ENCODE measurements at regions not wholly inside any gene's neighbourhood (a gene's known extent, or its start where the extent isn't known, plus 50 kb on each side); places are given as distances from the start of the nearest gene placed in this dataset.

DNA sequence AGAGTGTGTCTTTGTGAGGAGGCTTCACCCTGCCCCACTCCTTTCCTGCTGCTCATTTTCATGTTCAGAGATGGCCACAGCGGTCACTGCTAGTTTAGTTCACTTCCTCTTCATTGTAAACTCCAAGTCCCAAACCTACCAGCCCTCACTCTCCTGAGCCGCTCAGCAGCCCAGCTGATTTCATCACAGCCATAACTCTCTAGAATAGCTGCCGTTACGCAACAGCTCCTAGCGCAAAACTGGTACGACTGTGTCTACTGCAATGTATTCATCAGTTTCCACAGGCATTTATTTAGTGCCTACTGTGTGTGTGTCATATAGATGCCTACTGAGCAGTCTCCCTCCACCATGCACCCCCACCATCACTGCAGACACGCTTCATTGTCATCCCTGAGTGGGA lies 233.5 kb upstream of the RPL38 start:
- Histone ChIP-seq H3K36me3 (ENCODE audit: control insufficient read depth, insufficient read depth, low read length) (no peaks in the 10 kb centered on the region), H3K4me3 (ENCODE audit: insufficient read depth, low read depth, low read length, poor library complexity, severe bottlenecking) (no peak overlapping the region), H3K27ac (ENCODE audit: insufficient read depth, low read length, poor library complexity, severe bottlenecking) (no peak overlapping the region), H3K9me3 (ENCODE audit: control insufficient read depth, low read length) (no peaks in the 10 kb centered on the region), H3K27me3 (replicated peaks; ENCODE audit: control insufficient read depth, insufficient read depth, low read length, poor library complexity, severe bottlenecking) (peaks cover 2% of the 10 kb centered on the region), H3K4me1 (ENCODE audit: control insufficient read depth, insufficient read depth, low read length, poor library complexity, severe bottlenecking) (no peaks in the 10 kb centered on the region)
- DNase-seq: no peak

DNA sequence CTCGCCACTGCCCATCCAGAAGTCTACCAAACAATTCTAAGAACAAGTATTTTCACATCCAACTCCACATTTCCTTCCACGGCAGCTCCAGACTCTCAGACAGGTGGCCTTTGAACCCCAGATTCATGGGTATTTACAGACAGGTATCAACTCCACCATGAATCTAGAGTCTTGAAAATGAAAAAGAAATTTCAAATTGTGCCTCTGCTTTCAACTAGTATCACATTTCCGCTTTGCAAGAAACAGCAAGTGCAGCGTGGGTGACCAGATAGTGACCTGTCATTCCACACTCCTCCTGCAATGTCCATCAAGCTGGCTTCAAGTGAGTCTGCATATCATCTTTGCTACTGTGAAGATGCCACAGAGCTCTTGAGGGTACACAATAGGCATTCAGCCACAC lies 232.4 kb upstream of the RPL38 start:
- no peaks in the 10 kb centered on the region for H3K4me1 ChIP-seq (ENCODE audit: control insufficient read depth, insufficient read depth, low read length, poor library complexity, severe bottlenecking)
- no peak overlapping the region for H3K27ac ChIP-seq (ENCODE audit: insufficient read depth, low read length, poor library complexity, severe bottlenecking)
- peaks cover 2% of the 10 kb centered on the region for H3K27me3 ChIP-seq (replicated peaks; ENCODE audit: control insufficient read depth, insufficient read depth, low read length, poor library complexity, severe bottlenecking)
- H3K36me3 ChIP-seq (ENCODE audit: control insufficient read depth, insufficient read depth, low read length): no peaks in the 10 kb centered on the region
- no peak for DNase-seq
- no peaks in the 10 kb centered on the region for H3K9me3 ChIP-seq (ENCODE audit: control insufficient read depth, low read length)
- no peak overlapping the region for H3K4me3 ChIP-seq (ENCODE audit: insufficient read depth, low read depth, low read length, poor library complexity, severe bottlenecking)

DNA sequence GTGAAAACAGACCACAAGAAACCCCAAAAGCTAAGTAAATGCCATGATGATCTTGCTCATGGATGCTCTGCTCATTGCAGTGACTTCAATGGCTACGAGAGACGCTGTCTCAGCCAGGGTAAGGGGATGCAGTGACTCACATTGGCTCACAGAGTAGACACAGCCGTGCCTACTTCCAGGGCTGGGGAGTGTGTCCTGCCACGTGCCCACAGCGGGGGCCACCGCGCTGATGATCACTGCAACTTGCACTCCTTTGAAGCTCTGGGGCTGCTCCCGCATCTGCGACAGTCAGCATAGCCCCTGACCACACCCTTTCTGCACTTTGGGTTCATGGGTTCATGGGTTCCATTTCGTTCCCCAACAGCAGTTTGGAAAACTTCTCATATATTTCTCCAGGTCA lies 231.4 kb upstream of the RPL38 start:
- DNase-seq: no peak
- Histone ChIP-seq H3K4me1 (ENCODE audit: control insufficient read depth, insufficient read depth, low read length, poor library complexity, severe bottlenecking) (no peaks in the 10 kb centered on the region), H3K4me3 (ENCODE audit: insufficient read depth, low read depth, low read length, poor library complexity, severe bottlenecking) (no peak overlapping the region), H3K27ac (ENCODE audit: insufficient read depth, low read length, poor library complexity, severe bottlenecking) (no peak overlapping the region), H3K9me3 (ENCODE audit: control insufficient read depth, low read length) (no peaks in the 10 kb centered on the region), H3K36me3 (ENCODE audit: control insufficient read depth, insufficient read depth, low read length) (no peaks in the 10 kb centered on the region), H3K27me3 (replicated peaks; ENCODE audit: control insufficient read depth, insufficient read depth, low read length, poor library complexity, severe bottlenecking) (no peaks in the 10 kb centered on the region)

DNA sequence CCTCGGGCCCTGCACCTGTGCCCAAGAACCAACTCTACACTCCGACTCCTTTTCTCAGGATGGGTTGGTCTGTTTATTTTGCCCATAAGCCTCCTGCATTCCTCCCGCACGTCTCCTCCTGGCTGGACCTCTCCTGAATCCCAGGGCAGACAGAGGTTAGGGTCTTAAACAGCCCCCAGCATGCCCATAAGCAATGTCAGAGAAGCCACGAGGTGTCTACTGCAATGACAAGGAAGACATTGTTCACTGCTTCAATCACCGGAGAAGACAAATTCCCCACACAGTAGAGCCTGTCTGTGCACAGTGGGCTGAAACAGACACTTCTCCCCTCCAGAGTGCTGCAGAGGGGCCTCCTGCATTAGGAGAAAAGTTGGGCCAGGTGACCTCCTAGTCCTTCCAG lies 230.6 kb upstream of the RPL38 start:
- no peaks in the 10 kb centered on the region for H3K27me3 ChIP-seq (replicated peaks; ENCODE audit: control insufficient read depth, insufficient read depth, low read length, poor library complexity, severe bottlenecking)
- no peaks in the 10 kb centered on the region for H3K9me3 ChIP-seq (ENCODE audit: control insufficient read depth, low read length)
- no peak for DNase-seq
- no peak overlapping the region for H3K4me3 ChIP-seq (ENCODE audit: insufficient read depth, low read depth, low read length, poor library complexity, severe bottlenecking)
- H3K4me1 ChIP-seq (ENCODE audit: control insufficient read depth, insufficient read depth, low read length, poor library complexity, severe bottlenecking): no peaks in the 10 kb centered on the region
- H3K36me3 ChIP-seq (ENCODE audit: control insufficient read depth, insufficient read depth, low read length): no peaks in the 10 kb centered on the region
- no peak overlapping the region for H3K27ac ChIP-seq (ENCODE audit: insufficient read depth, low read length, poor library complexity, severe bottlenecking)

DNA sequence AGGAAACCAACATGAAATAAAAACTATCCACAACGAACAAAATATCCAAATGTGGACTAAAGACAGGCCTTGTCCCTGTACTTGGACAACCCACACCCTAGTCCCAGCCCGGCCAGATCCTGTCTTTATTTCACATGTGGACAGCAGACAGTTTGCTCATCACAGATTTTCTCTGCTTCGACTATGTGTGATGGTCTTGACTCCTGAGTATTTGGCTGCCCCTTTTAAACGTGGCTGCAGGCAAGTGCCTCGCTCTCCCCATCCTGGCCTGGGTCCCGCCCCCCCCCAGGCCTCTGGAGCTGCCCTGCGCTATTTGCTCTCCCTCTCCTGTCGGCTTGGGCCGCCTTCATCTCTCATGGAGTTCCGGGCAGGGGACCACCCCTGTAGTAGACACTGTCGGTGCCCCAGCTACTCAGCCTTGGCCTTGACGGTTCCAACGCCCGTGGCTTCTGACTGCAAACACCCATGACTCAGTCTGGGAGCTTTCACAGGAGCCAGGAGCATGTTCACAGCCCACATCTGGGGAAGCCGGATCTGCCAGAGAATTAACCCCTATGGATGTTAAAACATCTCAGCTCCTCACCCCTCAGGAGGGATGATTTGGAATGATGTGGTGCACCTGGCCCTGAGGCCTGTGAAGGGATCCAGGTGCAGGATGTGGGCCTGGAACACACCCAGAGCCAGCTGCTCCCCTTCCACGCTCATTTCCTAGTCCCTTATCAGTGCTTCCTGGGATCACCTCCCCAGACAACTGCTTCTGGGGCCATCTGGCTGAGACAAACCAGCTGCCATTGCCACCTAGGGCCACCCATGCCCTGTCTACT lies 229.7 kb upstream of the RPL38 start:
- Histone ChIP-seq H3K4me1 (ENCODE audit: control insufficient read depth, insufficient read depth, low read length, poor library complexity, severe bottlenecking) (no peaks in the 10 kb centered on the region), H3K4me3 (ENCODE audit: insufficient read depth, low read depth, low read length, poor library complexity, severe bottlenecking) (no peak overlapping the region), H3K27ac (ENCODE audit: insufficient read depth, low read length, poor library complexity, severe bottlenecking) (no peak overlapping the region), H3K36me3 (ENCODE audit: control insufficient read depth, insufficient read depth, low read length) (no peaks in the 10 kb centered on the region), H3K27me3 (replicated peaks; ENCODE audit: control insufficient read depth, insufficient read depth, low read length, poor library complexity, severe bottlenecking) (no peaks in the 10 kb centered on the region), H3K9me3 (ENCODE audit: control insufficient read depth, low read length) (no peaks in the 10 kb centered on the region)
- DNase-seq: no peak

DNA sequence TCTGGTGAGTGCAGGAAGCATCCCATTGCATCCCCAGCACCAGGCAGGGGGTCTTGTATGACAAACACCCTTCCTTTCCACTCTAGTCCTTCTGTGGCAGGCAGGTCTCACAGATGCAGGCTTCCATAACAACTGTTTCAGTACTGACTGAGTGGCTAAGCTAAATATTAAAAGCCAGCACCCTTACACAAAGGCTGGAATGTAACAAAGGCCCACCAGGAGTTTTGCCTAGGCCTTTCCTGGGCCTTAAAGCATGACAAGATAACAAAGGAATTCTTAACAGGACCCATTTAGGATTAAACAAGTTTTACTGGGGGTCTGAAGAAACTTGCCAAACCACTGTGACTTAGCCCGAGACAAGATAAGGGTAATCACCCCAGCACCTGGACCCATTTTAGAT lies 228.9 kb upstream of the RPL38 start:
- H3K9me3 ChIP-seq (ENCODE audit: control insufficient read depth, low read length): no peaks in the 10 kb centered on the region
- DNase-seq: no peak
- H3K27ac ChIP-seq (ENCODE audit: insufficient read depth, low read length, poor library complexity, severe bottlenecking): no peak overlapping the region
- H3K27me3 ChIP-seq (replicated peaks; ENCODE audit: control insufficient read depth, insufficient read depth, low read length, poor library complexity, severe bottlenecking): no peaks in the 10 kb centered on the region
- H3K36me3 ChIP-seq (ENCODE audit: control insufficient read depth, insufficient read depth, low read length): no peaks in the 10 kb centered on the region
- H3K4me3 ChIP-seq (ENCODE audit: insufficient read depth, low read depth, low read length, poor library complexity, severe bottlenecking): no peak overlapping the region
- no peaks in the 10 kb centered on the region for H3K4me1 ChIP-seq (ENCODE audit: control insufficient read depth, insufficient read depth, low read length, poor library complexity, severe bottlenecking)

DNA sequence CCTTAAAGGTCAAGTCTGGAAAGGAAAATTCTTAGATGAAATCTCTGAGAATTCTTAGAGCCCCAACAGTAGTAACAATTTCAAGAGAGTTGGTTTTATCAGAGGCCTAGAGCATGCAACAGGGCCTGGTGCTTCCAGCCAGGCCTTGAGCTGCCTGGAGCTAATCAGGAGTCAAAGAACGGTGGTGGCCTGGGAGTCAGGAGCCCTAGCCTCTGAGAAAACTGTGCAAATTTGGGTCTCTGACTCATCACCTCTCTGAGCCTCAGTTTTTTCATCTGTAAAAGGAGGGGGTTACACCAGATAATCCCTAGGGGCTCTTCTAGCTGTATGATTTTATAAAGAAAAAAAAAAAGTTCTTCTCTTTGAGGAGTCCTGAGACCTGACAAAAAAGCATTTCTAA lies 227.3 kb upstream of the RPL38 start:
- Histone ChIP-seq H3K9me3 (ENCODE audit: control insufficient read depth, low read length) (no peaks in the 10 kb centered on the region), H3K27ac (ENCODE audit: insufficient read depth, low read length, poor library complexity, severe bottlenecking) (no peak overlapping the region), H3K36me3 (ENCODE audit: control insufficient read depth, insufficient read depth, low read length) (no peaks in the 10 kb centered on the region), H3K27me3 (replicated peaks; ENCODE audit: control insufficient read depth, insufficient read depth, low read length, poor library complexity, severe bottlenecking) (no peaks in the 10 kb centered on the region), H3K4me1 (ENCODE audit: control insufficient read depth, insufficient read depth, low read length, poor library complexity, severe bottlenecking) (no peaks in the 10 kb centered on the region), H3K4me3 (ENCODE audit: insufficient read depth, low read depth, low read length, poor library complexity, severe bottlenecking) (no peak overlapping the region)
- no peak for DNase-seq

DNA sequence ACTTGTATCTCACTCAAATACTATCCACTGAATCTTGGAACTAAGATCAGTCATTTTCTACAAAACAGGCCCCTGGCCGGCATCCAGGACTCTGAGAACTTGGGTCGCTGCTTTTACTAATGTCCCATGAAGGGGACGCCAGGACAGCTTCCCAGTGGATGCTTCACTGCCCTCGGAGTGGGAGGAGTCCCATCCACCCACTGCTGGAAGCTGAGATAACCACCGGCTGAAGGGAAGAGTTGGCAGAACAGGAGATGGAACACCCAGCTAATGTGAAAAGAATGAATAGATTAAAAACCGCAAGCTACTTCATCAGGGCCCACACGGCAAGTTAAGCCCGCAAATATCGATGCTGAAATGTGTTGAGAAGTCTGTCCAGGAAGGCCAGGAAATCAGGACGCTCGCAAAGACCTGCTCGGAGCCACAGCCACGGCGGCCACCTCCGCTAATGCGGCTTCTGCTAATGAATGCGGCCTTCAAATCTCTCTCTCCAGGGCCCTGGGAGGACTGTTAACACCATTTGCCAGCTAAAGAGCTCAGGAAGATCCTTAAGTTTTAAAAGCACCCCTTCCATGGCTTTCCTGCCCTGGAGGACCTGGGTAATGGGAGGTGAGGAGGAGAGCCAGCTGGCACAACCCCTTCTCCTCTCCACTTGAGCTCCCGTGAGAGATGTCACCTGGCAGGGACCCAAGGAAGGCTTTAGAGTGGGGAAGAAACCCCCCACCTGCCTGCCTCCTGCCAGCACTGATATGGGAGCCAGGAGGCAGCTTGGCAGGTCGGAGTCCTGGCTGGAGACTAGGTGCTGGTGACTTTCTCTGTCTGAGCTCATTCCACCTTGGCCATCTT lies 226.6 kb upstream of the RPL38 start:
- H3K36me3 ChIP-seq (ENCODE audit: control insufficient read depth, insufficient read depth, low read length): no peaks in the 10 kb centered on the region
- no peaks in the 10 kb centered on the region for H3K9me3 ChIP-seq (ENCODE audit: control insufficient read depth, low read length)
- no peak for DNase-seq

DNA sequence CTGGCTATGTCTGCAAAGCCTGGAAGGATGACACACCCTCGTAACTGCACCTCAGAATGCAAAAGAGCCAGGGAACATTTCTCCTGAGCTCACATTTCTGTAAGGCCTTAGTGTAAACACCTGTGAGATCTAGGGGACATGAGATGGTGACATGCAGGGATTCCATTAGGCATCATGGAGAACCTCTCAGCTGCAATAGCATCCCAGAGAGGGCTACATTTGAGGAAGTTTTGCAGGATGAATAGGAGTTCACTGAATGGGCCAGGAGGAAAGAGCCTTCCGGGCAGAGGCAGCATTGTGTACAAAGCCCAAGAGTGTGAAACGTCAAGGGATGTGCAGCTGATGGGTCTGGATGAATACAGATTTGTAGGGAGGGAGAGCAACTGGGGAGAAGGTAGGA lies 223.0 kb upstream of the RPL38 start:
- Histone ChIP-seq H3K9me3 (ENCODE audit: control insufficient read depth, low read length) (no peaks in the 10 kb centered on the region), H3K27ac (ENCODE audit: insufficient read depth, low read length, poor library complexity, severe bottlenecking) (no peak overlapping the region), H3K4me3 (ENCODE audit: insufficient read depth, low read depth, low read length, poor library complexity, severe bottlenecking) (no peak overlapping the region), H3K36me3 (ENCODE audit: control insufficient read depth, insufficient read depth, low read length) (no peaks in the 10 kb centered on the region), H3K4me1 (ENCODE audit: control insufficient read depth, insufficient read depth, low read length, poor library complexity, severe bottlenecking) (no peaks in the 10 kb centered on the region), H3K27me3 (replicated peaks; ENCODE audit: control insufficient read depth, insufficient read depth, low read length, poor library complexity, severe bottlenecking) (no peaks in the 10 kb centered on the region)
- DNase-seq: no peak

More for the DNA sequence above, 226.6 kb upstream of the RPL38 start:
- Histone ChIP-seq H3K27me3 (replicated peaks; ENCODE audit: control insufficient read depth, insufficient read depth, low read length, poor library complexity, severe bottlenecking) (no peaks in the 10 kb centered on the region), H3K27ac (ENCODE audit: insufficient read depth, low read length, poor library complexity, severe bottlenecking) (no peak overlapping the region), H3K4me3 (ENCODE audit: insufficient read depth, low read depth, low read length, poor library complexity, severe bottlenecking) (no peak overlapping the region), H3K4me1 (ENCODE audit: control insufficient read depth, insufficient read depth, low read length, poor library complexity, severe bottlenecking) (no peaks in the 10 kb centered on the region)

DNA sequence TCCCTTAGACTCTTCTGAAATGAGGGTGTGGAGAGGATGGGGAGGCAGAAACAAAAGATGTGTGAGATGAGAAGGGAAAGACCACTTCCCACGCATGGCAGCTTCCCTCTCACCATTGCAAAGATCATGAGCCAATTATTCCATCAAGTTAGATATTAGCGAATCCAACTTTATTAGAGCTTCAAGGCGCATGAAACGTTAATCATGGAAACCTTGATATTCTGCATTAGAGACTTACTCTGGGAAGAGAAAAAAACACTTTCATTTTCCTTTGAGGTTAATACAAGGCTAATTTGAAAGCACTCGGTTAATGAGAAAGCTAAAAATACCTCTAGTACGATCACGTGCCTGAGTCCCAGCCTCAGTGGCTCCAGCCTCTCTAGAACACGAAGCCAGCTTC lies 220.6 kb upstream of the RPL38 start:
- no peaks in the 10 kb centered on the region for H3K27me3 ChIP-seq (replicated peaks; ENCODE audit: control insufficient read depth, insufficient read depth, low read length, poor library complexity, severe bottlenecking)
- no peaks in the 10 kb centered on the region for H3K4me1 ChIP-seq (ENCODE audit: control insufficient read depth, insufficient read depth, low read length, poor library complexity, severe bottlenecking)
- no peaks in the 10 kb centered on the region for H3K9me3 ChIP-seq (ENCODE audit: control insufficient read depth, low read length)

More for the DNA sequence above, 220.6 kb upstream of the RPL38 start:
- H3K4me3 ChIP-seq (ENCODE audit: insufficient read depth, low read depth, low read length, poor library complexity, severe bottlenecking): no peak overlapping the region
- DNase-seq: no peak
- H3K27ac ChIP-seq (ENCODE audit: insufficient read depth, low read length, poor library complexity, severe bottlenecking): no peak overlapping the region
- H3K36me3 ChIP-seq (ENCODE audit: control insufficient read depth, insufficient read depth, low read length): no peaks in the 10 kb centered on the region
